Upper lobe of right lung (tissue), 1 donor: ENCODE measurements at regions not wholly inside any gene's neighbourhood (a gene's known extent, or its start where the extent isn't known, plus 50 kb on each side); places are given as distances from the start of the nearest gene placed in this dataset.

Experiments used
- ATAC-seq: fragments of 200-7000 bp; cut with Tn5 transposase; one replicate; pipeline ENCODE4 v1.9.1; 2020; ENCODE audit warnings: mild to moderate bottlenecking, moderate library complexity
- DNase-seq: peaks from one replicate; pipeline ENCODE4 v3.0.0-alpha.2; 2020
- H3K27ac ChIP-seq: fragments of 200-600 bp; one replicate; pipeline ENCODE4 v1.8.0; 2022
- H3K27me3 ChIP-seq: fragments of 200-600 bp; one replicate; pipeline ENCODE4 v1.8.0; 2022; ENCODE audit warnings: mild to moderate bottlenecking
- H3K36me3 ChIP-seq: fragments of 200-600 bp; one replicate; pipeline ENCODE4 v1.8.0; 2022
- H3K4me1 ChIP-seq: fragments of 200-600 bp; one replicate; pipeline ENCODE4 v1.8.0; 2022
- H3K4me3 ChIP-seq: fragments of 200-600 bp; one replicate; pipeline ENCODE4 v1.8.0; 2022; ENCODE audit warnings: mild to moderate bottlenecking
- H3K9me3 ChIP-seq: fragments of 200-600 bp; one replicate; pipeline ENCODE4 v1.8.0; 2022
- CTCF ChIP-seq: fragments of 200-600 bp; IDR thresholded peaks from one replicate; pipeline ENCODE4 v1.8.0; 2022; ENCODE audit warnings: antibody characterized with exemption
- intact Hi-C: fragments of 100-400 bp; cut with DNase I; formaldehyde crosslinking; loops from one replicate; pipeline ENCODE4 v1.11.0; 2022
- donor health status: DM: no; HTN: yes; CAD: no; lungs with severe emphysema.

- no peak for TF ChIP-seq CTCF
- H3K27ac ChIP-seq: no peak overlapping the region
- ATAC-seq: no peak
- H3K27me3 ChIP-seq: no peaks in the 10 kb centered on the region
- H3K4me1 ChIP-seq: no peaks in the 10 kb centered on the region
- H3K36me3 ChIP-seq: no peaks in the 10 kb centered on the region
- DNase-seq: no peak
- no peak overlapping the region for H3K4me3 ChIP-seq
- intact Hi-C loops: no loop called here
- no peaks in the 10 kb centered on the region for H3K9me3 ChIP-seq
Observed at GRCh38 chr5:33179301-33179700, 261.5 kb upstream of the TARS1 start.

- DNase-seq (no peak), ATAC-seq (no peak)
- peak; percentile 26 for TF ChIP-seq CTCF
- Histone ChIP-seq H3K27me3 (no peaks in the 10 kb centered on the region), H3K27ac (no peak overlapping the region), H3K9me3 (no peaks in the 10 kb centered on the region), H3K36me3 (no peaks in the 10 kb centered on the region), H3K4me3 (no peak overlapping the region), H3K4me1 (no peaks in the 10 kb centered on the region)
- intact Hi-C loops: no loop called here
Observed at GRCh38 chr5:33180900-33181299, 259.9 kb upstream of the TARS1 start.

DNA sequence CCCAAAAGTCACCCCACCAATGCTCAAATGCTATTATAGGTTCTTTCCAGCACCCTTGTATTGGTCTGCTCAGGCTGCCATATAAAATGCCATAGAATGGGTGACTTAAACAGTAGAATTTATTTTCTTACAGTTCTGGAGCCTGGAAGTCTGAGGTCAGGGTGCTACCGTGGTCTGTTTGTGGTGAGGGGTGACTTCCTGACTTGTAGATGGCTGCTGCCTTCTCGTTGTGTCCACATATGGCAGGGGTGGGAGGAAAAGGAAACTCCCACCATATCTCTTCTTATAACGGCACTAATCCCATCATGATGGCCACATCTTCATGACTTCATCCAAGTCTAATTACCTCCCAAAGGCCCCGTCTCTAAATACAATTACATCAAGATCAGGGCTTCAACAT is 257.8 kb upstream of the TARS1 start:
- TF ChIP-seq CTCF: no peak
- no peak for ATAC-seq
- Histone ChIP-seq H3K4me3 (no peak overlapping the region), H3K36me3 (no peaks in the 10 kb centered on the region), H3K4me1 (no peaks in the 10 kb centered on the region), H3K27me3 (no peaks in the 10 kb centered on the region), H3K27ac (no peak overlapping the region), H3K9me3 (no peaks in the 10 kb centered on the region)
- intact Hi-C loops: no loop called here
- no peak for DNase-seq

- Histone ChIP-seq H3K9me3 (no peaks in the 10 kb centered on the region), H3K4me3 (no peak overlapping the region)
Observed at GRCh38 chr5:33184367-33184766, 256.4 kb upstream of the TARS1 start.

DNA sequence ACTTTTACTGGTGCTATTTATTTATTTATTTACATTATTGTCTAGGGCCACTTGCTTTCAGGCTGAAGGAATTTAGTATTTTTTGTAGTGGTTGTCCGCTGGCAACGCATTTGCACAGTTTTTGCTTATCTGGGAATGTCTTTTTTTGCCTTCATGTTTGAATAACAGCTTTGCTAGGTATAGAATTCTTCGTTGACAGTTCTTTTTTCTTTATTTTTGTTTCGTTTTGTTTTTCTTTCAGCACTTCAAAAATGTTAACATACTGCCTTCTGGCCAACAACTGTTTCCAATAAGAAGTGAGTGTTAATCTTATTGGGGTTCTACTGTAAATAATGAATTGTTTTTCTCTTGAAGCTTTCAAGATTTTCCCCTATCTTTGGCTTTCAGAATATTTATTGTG is 252.7 kb upstream of the TARS1 start:
- intact Hi-C loops: no loop called here
- DNase-seq: no peak
- Histone ChIP-seq H3K27me3 (no peaks in the 10 kb centered on the region), H3K27ac (no peak overlapping the region), H3K9me3 (no peaks in the 10 kb centered on the region), H3K4me3 (no peak overlapping the region), H3K4me1 (no peaks in the 10 kb centered on the region), H3K36me3 (no peaks in the 10 kb centered on the region)
- ATAC-seq: no peak
- no peak for TF ChIP-seq CTCF

More at GRCh38 chr5:33184367-33184766, 256.4 kb upstream of the TARS1 start:
- no peak for TF ChIP-seq CTCF
- Histone ChIP-seq H3K27me3 (no peaks in the 10 kb centered on the region), H3K36me3 (no peaks in the 10 kb centered on the region), H3K4me1 (no peaks in the 10 kb centered on the region), H3K27ac (no peak overlapping the region)
- ATAC-seq (no peak), DNase-seq (no peak)
- intact Hi-C loops: no loop called here

DNA sequence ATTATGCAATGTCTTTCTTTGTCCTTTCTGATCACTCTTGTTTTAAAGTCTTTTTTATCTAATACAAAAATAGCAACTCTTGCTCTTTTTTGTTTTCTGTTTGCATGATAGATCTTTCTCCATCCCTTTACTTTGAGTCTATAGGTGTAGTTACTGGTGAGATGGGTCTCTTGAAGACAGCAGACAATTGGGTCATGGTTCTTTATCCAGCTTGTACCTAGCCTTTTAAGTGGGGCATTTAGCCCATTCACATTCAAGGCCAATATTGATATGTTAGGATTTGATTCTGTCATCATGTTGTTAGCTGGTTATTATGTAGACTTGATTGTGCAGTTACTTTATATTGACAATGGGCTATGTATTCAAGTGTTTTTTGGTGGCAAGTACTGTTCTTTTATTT is 245.9 kb upstream of the TARS1 start:
- ATAC-seq (no peak), DNase-seq (no peak)
- Histone ChIP-seq H3K9me3 (no peaks in the 10 kb centered on the region), H3K4me1 (no peaks in the 10 kb centered on the region), H3K27me3 (no peaks in the 10 kb centered on the region), H3K4me3 (no peak overlapping the region), H3K27ac (no peak overlapping the region), H3K36me3 (no peaks in the 10 kb centered on the region)
- no peak for TF ChIP-seq CTCF
- intact Hi-C loops: no loop called here
